A172 (cell line): ENCODE measurements at regions not wholly inside any gene's neighbourhood (a gene's known extent, or its start where the extent isn't known, plus 50 kb on each side); places are given as distances from the start of the nearest gene placed in this dataset.

ENCODE experiments used
- DNase-seq: peaks from one replicate; pipeline ENCODE4 v3.0.0-alpha.2; 2015; ENCODE audit warnings: low spot score

DNA sequence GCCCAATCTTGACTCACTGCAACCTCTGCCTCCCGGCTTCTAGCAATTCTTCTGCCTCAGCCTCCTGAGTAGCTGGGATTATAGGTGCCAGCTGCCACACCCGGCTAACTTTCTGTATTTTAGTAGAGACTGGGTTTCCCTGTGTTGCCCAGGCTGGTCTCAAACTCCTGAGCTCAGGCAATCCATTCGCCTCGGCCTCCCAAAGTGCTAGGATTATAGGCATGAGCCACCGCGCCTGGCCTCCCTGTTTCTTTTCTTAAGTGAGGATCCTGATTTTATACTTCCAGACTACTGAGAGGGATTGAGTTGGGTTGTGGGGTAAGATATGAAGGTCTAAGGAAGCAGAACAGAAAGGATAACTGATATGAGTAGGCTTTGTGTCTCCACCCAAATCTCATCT is 106.8 kb downstream of the CNTN3 start:
- no peak for DNase-seq

DNA sequence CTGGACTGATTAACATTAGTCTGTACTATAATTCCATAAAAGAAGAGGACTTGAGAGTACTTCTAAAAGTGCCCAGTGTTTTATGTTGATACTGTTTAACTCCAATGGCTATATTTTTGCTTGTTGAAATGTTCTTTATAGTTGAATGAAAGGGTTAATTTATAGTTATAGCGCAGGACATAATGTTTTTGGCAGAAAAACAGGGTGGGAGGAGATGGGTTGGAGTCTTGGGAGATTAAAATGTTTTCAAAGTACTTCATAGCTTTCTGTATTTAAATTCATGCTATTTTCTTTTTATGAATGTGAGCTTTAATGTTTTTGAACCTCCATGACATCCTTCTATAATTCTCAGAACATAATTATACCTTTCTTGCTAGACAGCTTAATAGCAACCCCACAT is 108.2 kb downstream of the CNTN3 start:
- DNase-seq: no peak

GRCh38 chr3:74501007-74501406 is 113.5 kb downstream of the CNTN3 start:
- no peak for DNase-seq

DNA sequence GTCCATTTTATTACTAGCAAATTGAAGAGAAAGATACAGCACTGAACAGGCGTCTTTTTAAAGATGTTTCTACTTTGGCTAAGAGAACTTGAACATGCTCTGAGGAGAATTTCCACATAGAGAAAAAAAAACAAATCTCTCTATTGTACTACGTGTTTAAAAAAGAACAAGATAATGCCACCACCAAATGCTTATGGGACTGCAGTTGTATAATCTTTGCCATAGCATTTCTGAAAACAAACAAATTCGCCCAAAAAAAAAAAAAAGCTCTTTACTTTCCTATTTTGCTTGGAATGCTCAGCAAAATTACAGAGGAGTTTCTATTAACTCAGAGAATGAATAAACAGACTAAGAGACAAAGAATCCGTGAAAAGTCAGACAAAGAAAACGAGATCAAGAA is 114.2 kb downstream of the CNTN3 start:
- no peak for DNase-seq

DNA sequence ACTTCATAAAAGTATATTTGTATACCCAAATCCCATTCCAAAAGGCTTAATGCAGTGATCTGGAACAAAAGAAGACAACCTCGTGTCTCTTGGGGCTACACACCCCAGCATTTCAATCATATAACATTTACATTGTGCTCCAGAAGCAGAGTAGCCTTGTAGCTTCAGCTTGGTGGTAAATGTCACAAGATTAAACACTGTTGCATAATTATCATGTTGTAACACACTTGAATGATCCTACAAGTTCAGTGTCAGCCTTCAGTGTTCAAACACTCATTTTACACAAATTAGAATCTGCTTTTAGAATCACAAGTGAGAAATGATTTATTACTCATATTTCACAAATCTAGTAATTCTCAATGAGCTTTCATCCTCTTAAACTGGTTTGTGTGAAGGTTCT is 122.6 kb downstream of the CNTN3 start:
- no peak for DNase-seq

- no peak for DNase-seq
Measured at GRCh38 chr3:74489050-74489792, 125.2 kb downstream of the CNTN3 start.

DNA sequence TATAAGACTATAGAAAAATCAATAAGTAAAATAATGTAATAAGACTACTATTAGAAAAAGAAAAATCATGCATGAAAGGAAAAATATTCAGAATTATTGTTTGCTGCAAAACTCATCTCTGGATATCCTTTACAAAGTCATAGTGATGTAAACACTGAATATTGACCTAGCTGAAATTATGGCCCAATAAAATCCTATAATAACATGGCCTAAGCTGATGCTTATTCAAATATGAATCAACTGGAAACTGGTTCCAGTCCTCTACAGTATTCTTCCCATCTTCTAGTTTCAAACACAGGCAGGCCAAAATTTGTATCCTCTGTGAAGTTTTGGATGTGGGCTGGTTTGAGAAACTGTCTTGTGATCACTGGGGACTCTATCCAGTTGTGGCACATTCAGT is 134.5 kb downstream of the CNTN3 start:
- no peak for DNase-seq

DNA sequence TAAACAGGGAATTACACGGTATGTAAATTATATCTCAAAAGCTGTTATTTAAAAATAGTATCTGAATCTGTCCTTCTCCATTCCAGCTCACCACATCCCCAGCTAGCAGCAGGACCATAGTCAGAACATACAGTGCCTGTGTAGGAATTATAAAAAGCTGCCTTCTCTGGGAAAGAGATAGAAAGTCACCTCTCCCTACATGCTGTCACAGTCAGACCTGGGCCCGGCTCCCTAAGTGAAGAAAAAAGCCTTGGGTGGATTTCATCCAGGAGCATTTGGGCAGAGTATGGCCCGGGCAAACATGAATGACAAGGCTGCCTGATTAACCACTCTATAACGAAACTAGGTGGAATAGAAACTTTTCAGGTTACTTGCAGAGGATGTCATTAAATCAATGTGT is 144.1 kb downstream of the CNTN3 start:
- no peak for DNase-seq

DNA sequence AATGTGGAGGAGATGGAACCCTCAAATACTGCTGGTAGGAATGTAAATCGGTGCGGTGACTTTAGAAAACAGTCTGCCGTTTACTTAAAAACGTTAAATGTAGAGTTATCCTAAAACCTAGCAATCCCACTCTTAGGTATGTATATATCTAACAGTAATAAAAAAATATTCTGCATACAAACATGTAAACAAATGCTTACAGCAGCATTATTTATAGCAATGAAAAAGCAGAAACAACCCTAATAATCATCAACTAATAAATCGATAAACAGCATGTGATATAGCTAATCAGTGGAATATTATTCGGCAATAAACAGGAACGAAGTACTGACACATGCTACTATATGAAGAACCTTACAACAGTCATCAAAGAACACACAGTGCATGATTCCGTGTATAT is 144.7 kb downstream of the CNTN3 start:
- no peak for DNase-seq

GRCh38 chr3:74469151-74469550 is 145.3 kb downstream of the CNTN3 start:
- no peak for DNase-seq

DNA sequence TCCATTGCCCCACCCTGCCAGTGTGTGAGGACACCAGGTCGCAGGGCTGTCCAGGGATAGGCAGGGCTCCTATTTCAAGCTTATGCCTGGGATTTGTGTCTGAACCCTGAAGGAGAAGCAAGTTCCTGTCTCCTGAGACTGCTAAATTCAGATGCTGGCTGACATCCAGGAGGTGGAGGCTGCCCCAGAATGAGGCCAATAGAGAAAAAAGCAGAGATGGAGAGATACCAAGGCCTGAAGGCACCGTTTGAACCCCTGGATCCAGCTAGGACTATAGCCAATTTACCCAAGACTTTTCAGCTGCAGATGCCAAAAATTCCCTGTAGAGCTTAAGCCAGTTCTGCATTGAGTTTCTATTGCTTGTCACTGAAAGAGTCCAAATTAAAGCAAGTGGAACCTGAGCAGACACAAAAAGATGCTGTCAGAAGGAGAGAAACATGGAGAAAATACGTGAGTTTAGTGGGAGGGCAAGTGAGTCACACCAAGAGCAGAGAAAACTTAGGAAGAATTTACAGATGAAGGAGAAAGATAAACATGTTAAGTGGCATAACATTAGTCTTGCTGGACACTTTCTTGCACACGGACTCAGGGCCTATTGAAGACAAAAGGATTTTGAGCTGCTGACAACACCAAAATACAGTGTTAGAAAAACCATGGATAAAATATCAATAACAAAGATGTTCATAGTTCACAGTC is 148.6 kb downstream of the CNTN3 start:
- no peak for DNase-seq

GRCh38 chr3:74463515-74463914 is 150.9 kb downstream of the CNTN3 start:
- no peak for DNase-seq

DNA sequence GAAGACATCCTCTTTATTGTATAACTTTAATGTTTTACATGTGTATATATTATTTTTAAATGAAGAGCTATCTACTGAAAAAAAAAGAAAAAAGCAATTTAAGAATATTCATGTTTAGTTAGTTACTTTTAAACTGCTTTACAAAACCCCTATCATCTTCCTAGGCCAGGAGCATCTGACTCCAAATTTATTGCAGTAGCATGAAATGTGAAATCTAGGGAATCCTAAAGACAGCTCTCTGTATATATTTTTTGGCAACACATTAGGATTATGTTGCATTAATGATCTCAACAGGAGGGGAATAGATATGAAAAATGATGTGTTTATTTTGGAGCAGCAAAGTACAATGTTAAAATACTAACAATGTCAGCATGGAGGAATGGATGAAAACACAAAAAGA is 158.3 kb downstream of the CNTN3 start:
- DNase-seq: no peak

GRCh38 chr3:74447221-74447620 is 167.2 kb downstream of the CNTN3 start:
- no peak for DNase-seq

DNA sequence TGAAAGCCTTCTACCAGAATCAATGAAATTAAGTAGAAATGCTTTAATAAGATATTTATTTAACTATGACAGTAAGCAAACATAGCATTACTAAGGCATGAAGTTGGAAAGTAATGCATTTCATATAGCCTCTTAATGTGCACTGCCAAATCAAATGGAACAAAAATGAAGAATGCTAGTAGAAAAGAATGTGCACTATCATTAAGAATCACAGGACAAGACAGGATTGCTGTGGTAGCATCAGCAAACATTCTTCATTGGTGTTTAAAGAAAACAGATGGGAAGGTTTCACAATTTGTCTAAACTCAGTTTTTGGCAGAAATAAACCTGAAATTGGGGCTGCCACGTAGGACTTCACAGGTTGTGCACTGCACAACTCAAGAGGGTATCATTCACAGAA is 168.9 kb downstream of the CNTN3 start:
- DNase-seq: no peak

DNA sequence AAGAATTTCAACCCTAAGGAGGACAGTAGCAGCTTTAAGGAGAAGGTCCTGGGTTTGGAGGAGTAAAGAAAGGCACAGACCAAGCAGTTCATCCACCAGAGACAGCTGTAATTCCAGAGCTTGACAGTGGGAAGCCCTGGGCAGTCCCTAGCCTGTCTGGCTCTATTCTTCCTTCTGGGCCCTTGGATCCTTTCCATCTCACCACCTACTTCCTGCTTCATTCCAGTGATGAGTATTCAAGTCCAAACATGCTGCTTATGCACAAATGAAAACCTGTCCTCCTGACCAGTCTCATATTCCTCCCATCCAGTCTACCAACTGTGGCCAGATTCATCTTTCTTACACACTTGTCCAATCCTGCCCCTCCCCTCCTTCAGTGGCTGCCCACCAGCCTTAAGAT is 171.4 kb downstream of the CNTN3 start:
- DNase-seq: no peak

GRCh38 chr3:74442683-74443082 is 171.8 kb downstream of the CNTN3 start:
- no peak for DNase-seq

GRCh38 chr3:74442068-74442467 is 172.4 kb downstream of the CNTN3 start:
- no peak for DNase-seq

- no peak for DNase-seq
Measured at GRCh38 chr3:74436184-74436583, 178.3 kb downstream of the CNTN3 start.

- no peak for DNase-seq
Measured at GRCh38 chr3:74435631-74436030, 178.8 kb downstream of the CNTN3 start.

DNA sequence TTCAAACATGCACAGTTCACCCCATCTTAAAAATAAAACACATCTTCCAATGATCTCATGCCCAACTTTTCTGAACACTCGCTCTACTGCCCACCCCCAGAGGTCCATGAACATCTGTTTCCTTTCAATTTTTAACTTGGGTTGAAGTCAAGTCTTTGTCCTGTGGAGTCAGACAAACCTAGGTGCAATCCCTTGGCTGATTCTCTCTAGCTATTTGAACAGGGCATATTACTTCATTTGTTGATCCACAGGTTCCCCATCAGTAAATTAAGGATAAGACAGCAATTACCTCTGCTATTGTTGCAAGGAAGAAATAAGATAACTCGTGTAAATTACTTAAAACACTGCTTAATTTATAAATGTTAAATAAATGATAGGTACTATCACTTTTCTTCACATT is 180.1 kb downstream of the CNTN3 start:
- no peak for DNase-seq

GRCh38 chr3:74426571-74426970 is 187.9 kb downstream of the CNTN3 start:
- DNase-seq: no peak

- no peak for DNase-seq
Measured at GRCh38 chr3:74423867-74424266, 190.6 kb downstream of the CNTN3 start.
